Left lung (tissue), 4 donors: ENCODE measurements at regions not wholly inside any gene's neighbourhood (a gene's known extent, or its start where the extent isn't known, plus 50 kb on each side); places are given as distances from the start of the nearest gene placed in this dataset.

Source experiments
- ATAC-seq: fragments of 200-7000 bp; cut with Tn5 transposase; one replicate; pipeline ENCODE4 v1.9.1; 2020; ENCODE audit warnings: moderate library complexity
- DNase-seq, 4 donors: peaks; one replicate each; pipeline ENCODE4 v3.0.0-alpha.2; 2013 to 2020
- H3K27ac ChIP-seq, 2 donors: fragments of 200-600 bp; sonication (generic) in 1 of 2; one replicate each; pipeline versions ENCODE4 v1.5.0 to v1.8.0; 2020 to 2021
- H3K27me3 ChIP-seq, 2 donors: fragments of 200-600 bp; sonication (generic) in 1 of 2; one replicate each; pipeline versions ENCODE4 v1.5.0 to v1.8.0; 2020 to 2021
- H3K36me3 ChIP-seq, 2 donors: fragments of 200-600 bp; sonication (generic) in 1 of 2; one replicate each; pipeline versions ENCODE4 v1.5.0 to v1.8.0; 2020 to 2021
- H3K4me1 ChIP-seq, 2 donors: fragments of 200-600 bp; one replicate each; pipeline ENCODE4 v1.8.0; 2021
- H3K4me3 ChIP-seq, 2 donors: fragments of 200-600 bp; sonication (generic) in 1 of 2; one replicate each; pipeline versions ENCODE4 v1.5.0 to v1.8.0; 2020 to 2021; ENCODE audit warnings: mild to moderate bottlenecking in 1 of 2
- H3K9me3 ChIP-seq, 2 donors: fragments of 200-600 bp; sonication (generic) in 1 of 2; one replicate each; pipeline versions ENCODE4 v1.5.0 to v1.8.0; 2020 to 2021
- CTCF ChIP-seq, 2 donors: fragments of 200-600 bp; sonication (generic) in 1 of 2; IDR thresholded peaks; one replicate each; pipeline versions ENCODE4 v1.5.0 to v1.8.0; 2021; ENCODE audit warnings: antibody characterized with exemption in 2 of 2
- intact Hi-C, 2 donors: fragments of 100-400 bp; cut with DNase I; formaldehyde crosslinking; loops; one replicate each; pipeline versions ENCODE4 v1.11.2 to v1.14.2; 2022
- donor health status: DM: no; HTN: yes; CAD: no.
- donor health status: DM: no; HTN: no; CAD: no.

GRCh38 chr1:200480964-200481363 lies 71.1 kb upstream of the ZNF281 start:
- TF ChIP-seq CTCF (IDR thresholded peaks at IDR 0.05) = no peak
- Histone ChIP-seq H3K4me3 (no peak overlapping the region), H3K27me3 (no peaks in the 10 kb centered on the region), H3K4me1 (peaks cover 3 to 5% of the 10 kb centered on the region in 2 donors), H3K27ac (no peak overlapping the region), H3K9me3 (no peaks in the 10 kb centered on the region), H3K36me3 (no peaks in the 10 kb centered on the region)
- DNase-seq = no peak
- intact Hi-C loops = loop anchor here in 1 of 2 donors (10.0 kb wide), 1 partner anchor 196 kb away; no protein-coding TSS in a partner anchor
- ATAC-seq = no peak

GRCh38 chr1:200479816-200480215 lies 70.0 kb upstream of the ZNF281 start:
- no peaks in the 10 kb centered on the region for H3K9me3 ChIP-seq
- DNase-seq (no peak), ATAC-seq (no peak)
- peaks cover 3 to 5% of the 10 kb centered on the region in 2 donors for H3K4me1 ChIP-seq
- no peak overlapping the region for H3K27ac ChIP-seq
- no peaks in the 10 kb centered on the region for H3K36me3 ChIP-seq
- TF ChIP-seq CTCF (IDR thresholded peaks at IDR 0.05) = no peak
- intact Hi-C loops = loop anchor here in 1 of 2 donors (10.0 kb wide), 1 partner anchor 195 kb away; no protein-coding TSS in a partner anchor
- H3K27me3 ChIP-seq = no peaks in the 10 kb centered on the region
- H3K4me3 ChIP-seq = no peak overlapping the region

- Histone ChIP-seq H3K36me3 (no peaks in the 10 kb centered on the region), H3K4me1 (peaks cover 3 to 5% of the 10 kb centered on the region in 2 donors), H3K27ac (no peak overlapping the region), H3K27me3 (no peaks in the 10 kb centered on the region), H3K9me3 (no peaks in the 10 kb centered on the region), H3K4me3 (no peak overlapping the region)
- ATAC-seq = no peak
- no peak for TF ChIP-seq CTCF (IDR thresholded peaks at IDR 0.05)
- intact Hi-C loops = no loop called here
- DNase-seq = no peak
Measured at GRCh38 chr1:200478945-200479558, 69.2 kb upstream of the ZNF281 start.

GRCh38 chr1:200478239-200478623 lies 68.4 kb upstream of the ZNF281 start:
- intact Hi-C loops = no loop called here
- Histone ChIP-seq H3K4me3 (no peak overlapping the region), H3K27ac (no peak overlapping the region), H3K27me3 (no peaks in the 10 kb centered on the region), H3K36me3 (no peaks in the 10 kb centered on the region), H3K4me1 (no peaks in the 10 kb centered on the region), H3K9me3 (no peaks in the 10 kb centered on the region)
- DNase-seq (no peak), ATAC-seq (no peak)
- TF ChIP-seq CTCF (IDR thresholded peaks at IDR 0.05) = no peak

GRCh38 chr1:200474633-200475032 lies 64.8 kb upstream of the ZNF281 start:
- Histone ChIP-seq H3K4me1 (no peaks in the 10 kb centered on the region), H3K27ac (no peak overlapping the region), H3K9me3 (no peaks in the 10 kb centered on the region), H3K27me3 (no peaks in the 10 kb centered on the region), H3K36me3 (no peaks in the 10 kb centered on the region), H3K4me3 (no peak overlapping the region)
- TF ChIP-seq CTCF (IDR thresholded peaks at IDR 0.05) = no peak
- DNase-seq = no peak
- intact Hi-C loops = no loop called here
- no peak for ATAC-seq
